Adrenal gland (tissue), 9 donors: ENCODE measurements at regions not wholly inside any gene's neighbourhood (a gene's known extent, or its start where the extent isn't known, plus 50 kb on each side); places are given as distances from the start of the nearest gene placed in this dataset.

ENCODE experiments used
- DNase-seq, 7 donors: peaks; one replicate each; pipeline ENCODE4 v3.0.0-alpha.2; 2019 to 2020
- H3K27ac ChIP-seq, 5 donors: fragments of 200-600 bp; sonication (generic) in 4 of 5; 1 replicate in 3 of 5; 2 replicates in 2 of 5; pipeline versions ENCODE4 v1.5.1 to v1.8.0; 2016 to 2020; ENCODE audit warnings: mild to moderate bottlenecking in 1 of 5
- H3K27me3 ChIP-seq: fragments of 200-600 bp; 2 replicates; pipeline ENCODE4 v1.8.0; 2021
- H3K36me3 ChIP-seq, 2 donors: fragments of 200-600 bp; replicated peaks in 1 of 2; 1 replicate in 1 of 2; 2 replicates in 1 of 2; pipeline versions ENCODE4 v1.5.1 to v1.8.0; 2018 to 2022
- H3K4me1 ChIP-seq, 2 donors: fragments of 200-600 bp; replicated peaks in 1 of 2; 1 replicate in 1 of 2; 2 replicates in 1 of 2; pipeline versions ENCODE4 v1.5.1 to v1.8.0; 2018 to 2021
- H3K4me3 ChIP-seq, 4 donors: fragments of 200-600 bp; sonication (generic) in 3 of 4; one replicate each; pipeline ENCODE4 v1.5.1; 2016 to 2018
- H3K9me3 ChIP-seq, 3 donors: fragments of 200-600 bp; sonication (generic) in 1 of 3; replicated peaks in 1 of 3; 1 replicate in 2 of 3; 2 replicates in 1 of 3; pipeline versions ENCODE4 v1.5.1 to v1.8.0; 2016 to 2021
- CTCF ChIP-seq, 6 experiments: fragments of 450-650 bp in 4 of 6; fragments of 200-600 bp in 2 of 6; sonication (generic) in 1 of 6; IDR thresholded peaks; 1 replicate in 5 of 6; 2 replicates in 1 of 6; pipeline versions ENCODE4 v1.5.1 to v1.8.0; 2016 to 2021; ENCODE audit warnings: antibody characterized with exemption in 6 of 6, mild to moderate bottlenecking in 2 of 6, moderate library complexity in 1 of 6
- POLR2A ChIP-seq, 2 donors: fragments of 450-650 bp; IDR thresholded peaks; one replicate each; pipeline ENCODE4 v1.6.1; 2017; ENCODE audit warnings: antibody characterized with exemption in 2 of 2, mild to moderate bottlenecking in 2 of 2, moderate library complexity in 1 of 2
- WGBS, 4 donors: extraction: QIAGEN DNeasy Blood & Tissue Kit in 2 of 4; methylation state at CpG; one replicate each; pipeline versions ENCODE4 v1.1.5 to v1.1.7; 2013 to 2017; 5-methylcytosine and 5-hydroxymethylcytosine counted together
- intact Hi-C, 2 donors: fragments of 100-400 bp; cut with DNase I; formaldehyde crosslinking; loops; one replicate each; pipeline versions ENCODE4 v1.14.1 to v1.15.0; 2022 to 2023
- donor health status: healthy with polysubstance abuse.
- donor health status: Bipolar disorder and iron deficiency.
- donor health status: DM: yes; HTN: yes; CAD: no.
- donor health status: DM: no; HTN: no; CAD: no.
- donor health status: DM: no; HTN: no; CAD: no.

DNA sequence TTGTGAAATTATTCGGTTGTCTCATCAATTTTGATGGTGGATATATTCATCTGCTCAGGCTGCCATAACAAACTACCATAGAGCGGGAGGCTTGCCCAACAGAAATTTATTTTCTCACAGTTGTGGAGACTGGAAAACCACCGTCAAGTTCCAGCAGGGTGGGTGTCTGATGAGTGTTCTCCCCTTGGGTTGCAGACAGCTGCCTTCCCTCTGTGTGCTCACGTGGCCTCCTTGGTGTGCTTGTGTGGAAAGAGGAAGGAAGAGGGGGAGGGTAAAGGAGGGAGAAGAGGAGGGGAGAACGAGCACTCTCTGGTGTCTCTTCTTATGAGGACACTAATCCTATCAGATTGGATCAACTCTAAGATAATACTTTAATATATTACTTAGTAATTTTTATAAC lies 123.8 kb upstream of the TEX13D start:
- intact Hi-C loops: no loop called here
- H3K27ac ChIP-seq: no peak overlapping the region
- no peaks in the 10 kb centered on the region for H3K9me3 ChIP-seq
- peaks cover 7% of the 10 kb centered on the region for H3K27me3 ChIP-seq
- no peaks in the 10 kb centered on the region for H3K36me3 ChIP-seq
- no peaks in the 10 kb centered on the region for H3K4me1 ChIP-seq
- DNase-seq: peak in 1 of 7 donors; percentile 3
- H3K4me3 ChIP-seq: no peak overlapping the region
- 26 to 48% (median 44%) methylated on average over 5 of the region's 5 CpGs for WGBS, 4 donors
- TF ChIP-seq POLR2A (IDR thresholded peaks at IDR 0.05) (no peak), CTCF (IDR thresholded peaks at IDR 0.05) (no peak)

DNA sequence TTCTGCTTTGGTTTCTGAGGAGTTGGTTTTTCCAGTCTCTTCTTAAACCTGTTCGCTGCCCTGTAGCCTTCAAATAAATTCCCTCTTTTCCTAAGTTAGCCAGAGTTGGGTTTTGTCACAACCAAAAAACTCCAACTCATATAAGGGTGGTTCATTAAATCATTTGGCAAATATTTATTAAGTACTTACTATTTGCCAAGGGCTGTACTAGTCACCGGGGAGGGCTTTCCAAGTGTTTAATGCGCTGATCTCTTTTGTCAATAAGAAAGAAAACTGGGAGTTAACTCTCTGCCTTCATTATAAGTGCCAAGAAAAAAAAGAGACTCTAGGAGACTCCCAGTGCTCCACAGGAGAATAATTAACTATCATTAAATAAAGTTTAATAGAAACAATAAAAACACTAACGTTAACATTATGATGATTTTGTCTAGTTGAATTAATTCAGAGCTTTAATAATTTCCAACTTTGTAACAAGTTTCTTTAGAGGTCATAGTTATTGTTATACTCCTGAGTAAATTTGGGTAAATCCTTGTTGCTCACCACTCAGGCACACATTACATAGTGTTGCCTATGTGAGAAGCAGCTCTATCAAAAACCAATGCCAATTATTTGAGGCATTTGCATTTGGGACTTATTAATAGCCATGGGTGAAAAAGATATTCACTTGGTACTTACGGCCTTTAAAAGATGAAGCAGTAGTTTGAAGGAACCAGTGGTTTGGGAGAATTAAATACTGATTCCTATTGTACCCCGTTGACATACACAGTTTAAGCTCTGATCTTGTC lies 122.5 kb upstream of the TEX13D start:
- intact Hi-C loops: no loop called here
- WGBS, 4 donors: 69 to 89% (median 80%) methylated on average over 5 to 6 of the region's 6 CpGs
- H3K4me1 ChIP-seq: no peaks in the 10 kb centered on the region

GRCh38 chrX:124211312-124211942 lies 121.0 kb upstream of the TEX13D start:
- WGBS, 4 donors: 54 to 64% (median 61%) methylated on average over 3 of the region's 3 CpGs
- intact Hi-C loops: no loop called here
- no peak overlapping the region for H3K4me3 ChIP-seq
- no peak overlapping the region for H3K27ac ChIP-seq
- no peak for DNase-seq
- H3K4me1 ChIP-seq: no peaks in the 10 kb centered on the region
- H3K36me3 ChIP-seq: no peaks in the 10 kb centered on the region
- no peaks in the 10 kb centered on the region for H3K9me3 ChIP-seq
- H3K27me3 ChIP-seq: peaks cover under 1% of the 10 kb centered on the region
- TF ChIP-seq CTCF (IDR thresholded peaks at IDR 0.05) (peak in 5 of 6 experiments; percentile 23 to 48 (median 37)), POLR2A (IDR thresholded peaks at IDR 0.05) (no peak)

More for the DNA sequence above, 122.5 kb upstream of the TEX13D start:
- Histone ChIP-seq H3K4me3 (no peak overlapping the region), H3K27me3 (peaks cover 7% of the 10 kb centered on the region), H3K27ac (no peak overlapping the region), H3K36me3 (no peaks in the 10 kb centered on the region), H3K9me3 (no peaks in the 10 kb centered on the region)
- DNase-seq: no peak
- TF ChIP-seq CTCF (IDR thresholded peaks at IDR 0.05) (no peak), POLR2A (IDR thresholded peaks at IDR 0.05) (no peak)

- DNase-seq: no peak
- Histone ChIP-seq H3K4me1 (no peaks in the 10 kb centered on the region), H3K27ac (no peak overlapping the region), H3K27me3 (no peaks in the 10 kb centered on the region), H3K36me3 (no peaks in the 10 kb centered on the region), H3K4me3 (no peak overlapping the region), H3K9me3 (no peaks in the 10 kb centered on the region)
- no peak for TF ChIP-seq CTCF (IDR thresholded peaks at IDR 0.05)
- 55 to 65% (median 58%) methylated on average over 3 of the region's 3 CpGs for WGBS, 4 donors
- intact Hi-C loops: no loop called here
Observed at GRCh38 chrX:124212622-124213021, 119.8 kb upstream of the TEX13D start.
